ENCODE measurements at regions not wholly inside any gene's neighbourhood (a gene's known extent, or its start where the extent isn't known, plus 50 kb on each side); places are given as distances from the start of the nearest gene placed in this dataset.
"Not testable (repeated sequence)": the region's sequence is repeated elsewhere in the genome, so short reads cannot be mapped to it uniquely, and the experiment has no call there.

DNA sequence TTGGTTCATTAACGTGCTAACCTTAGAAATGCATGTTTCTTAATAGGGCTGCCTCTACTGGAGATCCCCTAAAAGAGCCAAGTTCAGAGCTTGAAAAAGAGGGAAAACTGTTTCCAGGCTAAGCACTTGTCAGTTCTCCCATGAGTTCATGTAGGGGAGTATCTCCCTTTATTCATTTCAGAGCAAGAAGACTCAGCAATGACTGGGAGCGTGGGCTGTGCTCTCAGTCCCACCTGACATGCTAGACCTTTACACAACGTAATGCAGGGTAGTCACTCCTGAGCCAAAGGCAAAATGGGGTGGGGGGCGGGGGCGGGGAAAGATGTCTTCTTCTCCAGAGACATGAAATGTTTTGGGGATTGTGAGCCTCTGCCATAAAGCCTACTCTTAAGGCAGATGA is 420.1 kb upstream of the MCTP2 start:
- no peak for DNase-seq

DNA sequence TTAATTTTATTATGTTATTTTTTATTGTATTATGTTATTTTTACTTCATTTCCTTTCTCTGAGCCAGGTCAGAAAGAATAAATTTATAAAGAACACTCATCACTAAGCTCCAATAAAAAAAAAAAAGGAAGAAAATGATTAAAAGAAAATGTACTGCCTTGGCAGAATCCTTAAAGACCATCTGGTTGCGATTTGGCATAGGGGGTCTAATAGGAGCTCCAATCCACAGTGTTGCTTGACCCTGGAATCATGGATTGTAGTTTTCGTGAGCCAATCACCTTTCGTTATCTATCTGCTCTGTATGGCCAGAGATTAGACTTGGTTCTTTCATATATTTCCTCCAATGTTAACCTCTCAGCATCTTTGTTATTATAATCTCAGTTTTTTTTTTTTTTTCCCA is 421.8 kb upstream of the MCTP2 start:
- DNase-seq = no peak

- DNase-seq = no peak
These were observed 427.8 kb upstream of the MCTP2 start for GRCh38 chr15:93803421-93804152.

DNA sequence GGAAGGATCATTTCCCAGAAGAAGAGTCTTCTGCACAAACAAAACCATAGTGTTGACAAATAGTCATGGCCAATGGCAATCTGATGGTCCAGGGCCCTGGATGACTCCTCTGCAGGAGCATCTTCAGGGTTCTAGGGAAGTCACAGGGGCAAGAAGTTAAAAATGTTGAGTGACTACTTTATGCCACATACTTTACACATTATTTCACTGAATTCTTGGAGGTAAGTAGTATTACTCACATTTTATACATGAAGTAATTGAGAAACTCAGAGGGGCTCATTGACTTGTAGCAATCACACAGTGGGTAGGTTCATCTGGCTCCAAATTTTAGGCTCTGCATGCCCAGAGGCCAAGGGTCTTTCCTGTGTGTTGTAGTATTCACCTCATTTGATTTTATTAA is 430.2 kb upstream of the MCTP2 start:
- DNase-seq = no peak

DNA sequence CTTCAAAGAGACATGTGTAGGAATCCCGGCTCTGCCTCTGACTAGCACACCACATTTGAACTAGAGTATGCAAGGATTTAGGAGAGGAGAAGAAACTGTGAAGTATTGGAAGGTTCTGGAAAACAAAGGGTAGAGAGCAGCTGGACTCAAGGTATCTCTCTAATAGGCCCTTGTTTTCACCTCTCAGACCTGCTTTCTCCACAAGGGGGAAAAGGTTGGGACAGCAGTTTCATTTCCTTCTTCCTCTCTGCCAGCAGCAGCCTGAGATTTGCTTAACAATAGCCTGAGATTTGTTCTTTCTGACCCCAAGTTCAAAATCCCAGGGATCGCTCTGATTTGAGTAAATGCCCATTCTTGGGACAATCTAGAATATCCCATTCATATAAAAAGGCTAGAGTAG is 430.6 kb upstream of the MCTP2 start:
- DNase-seq = no peak

DNA sequence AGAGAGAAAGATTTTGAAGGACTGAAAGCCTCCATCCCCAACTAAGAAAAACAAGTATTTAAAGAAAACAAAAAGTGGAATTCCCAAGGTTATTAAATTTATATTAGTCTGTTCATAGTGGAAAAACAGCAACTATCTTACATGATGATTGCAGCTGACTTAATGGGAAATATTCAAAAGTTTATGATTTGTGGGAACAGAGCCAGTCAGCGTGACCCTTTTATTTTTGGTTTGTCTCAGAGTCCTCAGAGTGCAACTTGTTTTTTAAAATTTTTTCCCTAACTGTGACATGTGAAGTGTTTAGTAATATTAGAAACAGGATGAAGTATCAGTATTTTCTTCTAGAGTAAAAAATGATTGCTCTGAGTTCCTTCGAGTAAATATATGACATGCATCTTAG is 441.9 kb upstream of the MCTP2 start:
- no peak for DNase-seq

- no peak for DNase-seq
These were observed 451.3 kb upstream of the MCTP2 start for GRCh38 chr15:93780073-93780472.

DNA sequence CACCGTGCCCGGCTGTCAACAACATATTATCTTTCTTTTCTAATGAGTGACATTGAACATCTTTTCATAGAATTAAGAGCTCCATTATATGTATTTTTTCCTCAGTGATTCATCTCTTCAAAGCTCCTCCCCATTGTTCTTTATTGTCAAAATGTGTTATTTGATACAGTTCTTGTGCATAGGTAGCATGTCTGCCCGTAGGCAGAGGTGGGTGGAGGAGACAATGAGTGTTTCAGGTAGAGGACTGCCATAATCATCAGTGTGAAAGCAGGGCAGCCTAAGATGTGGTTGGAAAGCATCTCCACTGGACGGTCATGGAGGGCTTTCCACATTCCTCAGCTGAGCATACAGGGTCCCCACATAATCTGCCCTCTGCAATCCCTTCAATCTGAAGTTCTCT is 452.0 kb upstream of the MCTP2 start:
- DNase-seq = no peak

GRCh38 chr15:93771196-93772030 is 459.9 kb upstream of the MCTP2 start:
- no peak for DNase-seq

DNA sequence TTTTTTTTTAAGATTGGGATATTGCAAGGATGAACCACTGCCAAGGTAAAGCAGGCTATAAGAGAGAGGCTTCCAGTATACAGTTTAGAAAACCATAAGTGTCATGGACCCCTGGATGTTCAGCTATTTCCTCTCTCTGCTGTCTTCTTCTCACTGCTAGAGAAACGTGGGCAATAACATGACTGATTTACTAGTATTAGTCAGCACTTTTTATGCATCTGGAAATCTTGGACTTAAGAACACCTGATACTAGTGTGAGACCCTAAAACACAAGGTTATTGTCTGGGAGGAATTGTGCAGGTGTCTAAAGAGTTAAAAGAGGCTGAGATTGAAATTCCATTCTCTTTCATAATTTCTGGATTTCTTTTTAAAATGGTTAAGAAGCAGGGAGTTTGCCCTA is 460.6 kb upstream of the MCTP2 start:
- no peak for DNase-seq

GRCh38 chr15:93762036-93762435 is 469.3 kb upstream of the MCTP2 start:
- no peak for DNase-seq

DNA sequence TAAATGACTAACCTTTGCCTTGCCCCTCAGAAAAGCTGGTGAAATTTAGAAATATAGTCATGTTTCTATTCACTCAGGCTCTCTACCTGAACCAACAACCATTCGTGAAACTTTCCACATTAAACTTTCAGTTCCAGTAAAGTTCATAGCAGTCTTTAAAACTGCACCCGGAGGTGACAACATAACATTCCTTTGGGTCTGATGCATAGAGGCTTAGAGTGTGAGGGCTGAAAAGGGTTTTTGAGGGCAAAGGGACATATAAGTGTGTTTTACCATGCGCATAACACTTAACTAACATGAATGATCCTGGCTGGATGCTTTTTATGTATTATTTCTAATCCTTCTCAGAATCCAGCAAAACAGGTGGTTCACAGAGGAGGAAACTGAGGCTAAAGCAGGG is 471.7 kb upstream of the MCTP2 start:
- DNase-seq = no peak

GRCh38 chr15:93758824-93759223 is 472.5 kb upstream of the MCTP2 start:
- no peak for DNase-seq

DNA sequence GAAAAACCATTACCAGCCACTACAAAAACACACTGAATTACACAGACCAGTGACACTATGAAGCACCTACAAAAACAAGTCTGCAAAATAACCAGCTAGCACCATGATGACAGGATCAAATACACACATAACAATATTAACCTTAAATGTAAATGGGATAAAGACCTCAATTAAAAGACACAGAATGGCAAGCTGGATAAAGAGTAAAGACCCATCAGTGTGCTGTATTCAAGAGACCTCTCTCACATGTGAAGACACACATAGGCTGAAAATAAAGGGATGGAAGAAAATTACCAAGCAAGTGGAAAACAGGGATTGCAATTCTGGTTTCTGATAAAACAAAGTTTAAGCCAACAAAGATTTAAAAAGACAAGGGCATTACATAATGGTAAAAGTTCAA is 482.7 kb upstream of the MCTP2 start:
- DNase-seq = no peak

DNA sequence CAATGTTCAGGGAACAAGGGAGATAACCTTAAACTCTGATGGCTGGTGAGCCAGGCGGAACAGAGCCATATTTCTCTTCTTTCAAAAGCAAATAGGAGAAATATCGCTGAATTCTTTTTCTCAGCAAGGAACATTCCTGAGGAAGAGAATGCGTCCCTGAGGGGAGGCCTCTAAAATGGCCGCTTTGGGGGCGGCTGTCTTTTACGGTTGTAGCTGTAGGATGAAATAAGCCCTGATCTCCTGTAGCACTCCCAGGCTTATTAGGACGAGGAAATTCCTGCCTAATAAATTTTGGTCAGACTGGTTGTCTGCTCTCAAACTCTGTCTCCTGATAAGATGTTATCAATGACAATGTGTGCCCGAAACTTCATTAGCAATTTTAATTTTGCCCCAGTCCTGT is 496.4 kb upstream of the MCTP2 start:
- DNase-seq = not testable (repeated sequence)

DNA sequence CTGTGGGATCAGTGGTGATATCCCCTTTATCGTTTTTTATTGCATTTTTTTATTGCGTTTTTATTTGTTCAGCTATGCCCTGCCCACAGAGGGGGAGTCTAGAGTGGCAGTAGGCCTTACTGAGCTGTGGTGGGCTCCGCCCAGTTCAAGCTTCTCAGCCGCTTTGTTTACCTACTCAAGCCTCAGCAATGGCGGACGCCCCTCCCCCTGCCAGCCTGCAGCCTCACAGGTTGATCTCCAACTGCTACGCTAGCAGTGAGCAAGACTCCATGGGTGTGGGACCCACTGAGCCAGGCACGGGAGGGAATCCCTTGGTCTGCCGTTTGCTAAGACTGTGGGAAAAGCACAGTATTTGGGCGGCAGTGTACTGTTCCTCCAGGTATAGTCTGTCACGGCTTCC is 500.6 kb upstream of the MCTP2 start:
- DNase-seq = no peak

GRCh38 chr15:93722165-93722564 is 509.2 kb upstream of the MCTP2 start:
- DNase-seq = no peak

DNA sequence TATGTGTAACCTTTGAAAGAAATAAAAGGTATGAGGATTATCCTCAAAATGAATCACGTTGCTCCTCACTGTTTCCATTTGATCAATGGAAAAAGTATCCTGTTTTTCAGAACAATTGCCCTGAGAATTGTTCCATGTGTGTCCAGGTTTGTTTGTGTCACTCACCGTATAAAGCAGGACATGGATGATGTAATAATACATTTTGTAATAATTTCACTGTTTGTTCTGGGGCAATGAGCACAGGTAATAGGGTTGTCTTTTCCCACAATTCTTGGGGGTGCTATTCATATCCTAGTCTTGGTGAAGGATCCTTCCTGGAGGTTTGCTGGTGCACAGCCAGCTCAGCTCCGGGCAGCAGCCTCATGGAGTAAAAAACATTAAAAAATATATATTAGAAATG is 510.8 kb upstream of the MCTP2 start:
- DNase-seq = no peak

DNA sequence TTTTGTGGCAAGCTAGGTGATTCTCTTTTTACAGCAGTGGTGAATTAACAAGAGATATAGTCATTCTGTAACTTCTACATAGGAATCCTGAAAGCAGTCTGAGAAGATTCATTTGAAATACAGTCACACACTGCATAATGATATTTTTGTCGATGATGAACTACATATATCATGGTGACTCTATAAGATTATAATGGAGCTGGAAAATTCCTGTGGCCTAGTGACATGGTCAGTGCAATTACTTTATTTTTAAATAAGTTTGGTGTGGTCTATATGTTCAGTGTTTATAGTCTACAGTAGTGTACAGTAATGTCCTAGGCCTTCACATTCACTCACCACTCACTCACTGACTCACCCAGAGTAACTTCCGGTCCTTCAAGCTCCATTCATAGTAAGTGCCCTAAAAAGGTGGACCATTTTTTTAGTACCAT is 511.4 kb upstream of the MCTP2 start:
- DNase-seq = no peak

DNA sequence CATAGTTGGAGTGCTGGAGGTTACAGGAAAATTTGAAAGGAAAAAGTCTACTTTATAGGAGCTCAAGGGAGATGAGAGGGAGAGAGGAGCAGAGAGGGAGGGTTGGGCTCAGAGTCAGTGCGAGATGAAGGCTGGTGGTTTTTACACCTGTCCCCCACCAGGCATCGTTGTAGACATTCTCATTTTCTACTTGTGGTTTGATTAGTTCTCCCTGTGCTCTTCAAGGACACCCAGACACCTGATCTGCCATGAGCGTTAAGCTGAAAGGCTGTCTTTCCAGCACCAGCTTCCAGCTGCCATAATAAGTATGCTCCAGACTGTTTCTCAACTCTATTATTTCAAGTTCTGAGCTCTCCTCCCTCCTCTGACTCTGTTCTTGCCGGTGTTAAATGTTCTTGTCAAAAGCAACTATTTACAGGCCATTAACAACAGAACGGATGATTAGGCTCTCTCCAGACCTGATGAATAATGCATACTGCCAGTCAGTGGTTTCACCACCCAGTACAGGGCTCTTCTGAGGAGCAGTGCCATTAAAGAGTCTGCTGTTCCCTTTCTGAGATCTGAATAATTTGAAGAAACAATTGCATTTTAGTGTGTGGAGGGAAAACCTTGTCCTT is 514.6 kb upstream of the MCTP2 start:
- no peak for DNase-seq

DNA sequence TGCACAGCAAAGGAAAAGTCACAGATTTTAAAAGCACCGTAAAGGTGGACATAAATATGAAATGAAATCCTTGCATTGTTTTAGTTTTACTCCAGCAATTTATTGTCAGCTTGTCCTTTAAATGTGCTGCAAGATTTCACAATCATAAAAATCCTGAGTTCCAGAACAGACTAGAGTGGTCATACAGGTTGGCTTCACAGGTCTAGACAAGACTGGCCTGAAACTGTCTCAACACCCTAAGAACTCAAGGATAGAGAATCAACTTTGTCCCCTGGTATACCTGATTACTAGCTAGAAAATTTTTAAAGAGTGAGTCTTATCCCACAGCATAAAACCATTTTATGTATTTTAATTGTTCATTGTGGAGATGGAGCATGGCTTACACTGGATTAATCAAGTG is 521.7 kb upstream of the MCTP2 start:
- DNase-seq = no peak

DNA sequence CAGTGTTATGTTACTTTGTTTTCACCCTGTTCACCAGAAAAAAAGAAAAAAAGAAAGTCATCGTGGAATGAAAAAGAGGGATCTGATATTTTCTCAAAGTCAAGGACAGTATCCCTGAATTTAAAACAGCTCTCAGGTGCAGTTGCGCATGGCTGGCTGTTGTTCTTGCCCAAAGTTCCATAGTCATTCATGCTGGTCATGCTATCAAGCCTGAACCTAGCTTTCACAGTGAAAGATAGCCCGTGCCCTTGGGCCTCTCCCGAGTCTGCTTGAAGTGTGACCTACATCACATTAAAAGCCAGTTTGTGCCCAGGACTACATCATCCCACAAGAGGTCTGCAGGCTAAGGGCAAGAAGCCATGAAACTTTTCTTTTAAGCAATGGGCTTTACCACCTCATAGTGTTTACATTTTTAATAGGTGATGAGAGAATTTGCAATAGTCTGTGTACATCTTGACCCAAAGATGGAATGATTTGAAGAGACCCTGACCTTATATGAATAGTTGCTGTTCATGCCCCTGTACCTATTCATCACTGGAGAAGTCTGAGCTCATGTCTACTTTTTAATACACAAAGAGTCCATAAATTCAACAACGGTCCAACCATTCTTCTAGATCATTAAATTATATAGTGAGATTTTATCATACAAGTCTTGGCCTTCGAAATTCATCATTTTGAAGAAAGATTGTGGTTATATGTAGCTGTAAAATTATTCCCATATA is 522.5 kb upstream of the MCTP2 start:
- no peak for DNase-seq

DNA sequence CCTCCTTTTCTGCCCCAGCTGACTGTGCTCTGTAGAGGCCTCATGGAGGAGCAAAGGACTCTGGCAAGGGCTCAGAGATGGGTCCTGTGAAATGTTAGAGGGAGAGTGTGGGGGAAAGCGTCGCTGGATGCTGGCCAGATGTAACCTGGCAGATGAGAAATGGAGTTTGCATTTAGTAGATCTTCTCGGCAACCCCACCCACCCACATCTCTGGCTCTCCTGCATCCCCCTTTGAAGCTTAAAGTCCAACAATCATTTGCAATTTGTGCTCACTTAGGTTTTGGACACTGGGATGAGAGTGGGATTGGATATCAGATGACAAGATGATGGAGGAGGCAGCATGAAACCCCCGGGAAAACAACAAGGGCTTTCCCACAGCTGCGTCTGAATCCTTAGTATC is 523.6 kb upstream of the MCTP2 start:
- DNase-seq = no peak

Measured in NCI-H774 (cell line).